ENCODE measurements at regions not wholly inside any gene's neighbourhood (a gene's known extent, or its start where the extent isn't known, plus 50 kb on each side); places are given as distances from the start of the nearest gene placed in this dataset.

DNA sequence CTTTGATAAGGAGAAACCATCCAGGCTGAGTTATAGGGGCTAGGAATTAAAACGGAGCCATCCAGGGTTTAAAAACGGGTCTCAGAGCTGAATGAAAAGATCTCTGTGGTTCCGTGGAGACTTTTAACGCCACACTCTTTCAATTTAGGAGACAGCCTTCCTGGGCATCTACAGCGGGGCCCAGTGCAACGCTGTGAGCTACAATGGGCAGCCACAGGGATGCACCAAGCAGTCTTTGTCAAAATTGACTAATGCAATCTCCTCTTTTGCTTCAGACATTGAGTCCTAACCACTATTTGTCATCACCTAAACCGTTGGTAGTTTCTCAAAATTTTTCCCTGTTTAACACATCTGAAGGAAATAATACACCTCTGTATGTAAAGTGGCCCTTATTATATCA, 96.6 kb upstream of the ABCA1 start:
- no peak for DNase-seq

GRCh38 chr9:105026451-105026850, 98.5 kb upstream of the ABCA1 start:
- peak; percentile 24 for DNase-seq

DNA sequence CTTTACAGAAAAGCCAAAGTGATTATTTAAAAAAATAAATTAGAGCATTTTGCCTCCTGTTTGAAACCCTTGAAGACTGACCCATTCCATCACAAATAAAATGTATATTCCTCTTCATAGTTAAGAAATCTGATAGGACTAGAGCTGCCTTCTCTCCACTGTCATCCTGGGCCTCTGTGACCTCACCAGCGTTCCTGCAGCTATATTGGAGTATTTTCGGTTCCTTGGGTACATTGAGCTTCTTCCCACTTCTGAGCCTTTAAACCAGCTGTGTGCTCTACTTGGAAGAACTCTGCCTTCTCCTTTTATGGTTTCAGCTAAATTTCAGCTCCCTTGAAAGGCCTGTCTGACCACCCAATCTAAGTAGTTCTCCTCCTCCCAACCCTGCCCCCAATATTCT, 99.1 kb upstream of the ABCA1 start:
- no peak for DNase-seq

DNA sequence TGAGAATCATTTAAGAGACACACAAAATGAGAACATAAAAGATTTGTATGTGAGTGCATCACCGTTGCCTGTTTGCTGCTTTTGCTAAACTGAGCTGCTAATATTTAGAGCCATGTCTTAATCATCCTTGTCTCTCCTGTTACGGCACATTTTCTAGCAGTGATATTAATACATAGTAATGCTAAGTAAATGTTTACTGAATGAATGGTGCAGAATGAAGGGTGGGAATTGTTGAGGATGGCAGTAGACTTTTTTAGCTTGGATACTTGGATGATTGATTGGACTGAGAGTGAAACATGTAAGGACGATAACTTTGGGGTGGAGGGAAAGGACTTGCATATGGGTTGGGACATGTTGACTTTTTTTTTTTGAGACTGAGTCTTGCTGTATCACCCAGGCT, 102.3 kb upstream of the ABCA1 start:
- no peak for DNase-seq

GRCh38 chr9:105037139-105037538, 109.2 kb upstream of the ABCA1 start:
- DNase-seq = no peak

DNA sequence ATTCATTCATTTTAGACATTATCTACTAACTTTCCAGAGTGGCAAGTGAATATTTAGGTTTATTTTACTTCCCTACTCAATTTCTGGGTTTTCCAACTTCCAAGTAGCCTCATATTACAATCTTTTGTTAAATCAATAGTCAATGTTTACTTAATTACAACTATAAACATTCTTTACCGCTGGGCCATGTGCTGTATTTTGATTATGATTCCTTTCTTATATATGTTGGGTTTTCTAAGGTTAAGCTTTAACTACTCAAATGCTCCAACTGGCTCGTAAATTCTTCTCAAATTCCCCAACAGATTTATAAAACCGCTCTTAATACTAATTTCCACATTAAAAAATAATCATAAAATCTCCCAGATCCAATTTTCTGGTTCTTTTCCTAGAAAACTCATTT, 110.1 kb upstream of the ABCA1 start:
- DNase-seq = peak; percentile 9

DNA sequence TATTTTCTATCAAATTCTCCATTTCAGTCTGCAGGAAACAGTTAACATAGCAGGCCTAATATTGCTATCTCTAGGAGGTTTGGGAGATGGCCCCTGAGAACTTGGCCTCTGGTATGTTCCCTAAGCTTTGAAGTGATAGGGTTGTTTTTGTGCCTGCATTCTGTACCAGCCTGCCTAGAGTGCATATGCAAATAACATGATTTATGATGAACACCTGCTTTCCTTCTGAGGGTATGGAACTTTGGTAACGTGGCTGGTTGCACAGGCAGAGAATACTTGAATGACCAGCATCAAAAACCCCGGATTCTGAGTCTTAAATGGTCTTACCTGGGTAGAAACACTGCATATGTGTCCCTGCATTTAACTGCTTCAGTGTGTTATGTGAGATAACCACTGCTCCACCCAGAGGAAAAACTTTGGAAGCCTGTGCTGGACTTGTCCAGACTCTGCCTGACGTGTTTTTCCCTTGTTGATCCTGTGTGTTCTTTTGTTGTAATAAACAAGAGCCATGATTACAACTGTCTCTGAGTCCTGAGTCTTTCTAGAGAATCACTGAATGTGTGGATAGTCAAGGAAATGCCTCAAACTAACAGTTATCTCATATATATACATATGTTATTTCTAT, 111.3 kb upstream of the ABCA1 start:
- no peak for DNase-seq

DNA sequence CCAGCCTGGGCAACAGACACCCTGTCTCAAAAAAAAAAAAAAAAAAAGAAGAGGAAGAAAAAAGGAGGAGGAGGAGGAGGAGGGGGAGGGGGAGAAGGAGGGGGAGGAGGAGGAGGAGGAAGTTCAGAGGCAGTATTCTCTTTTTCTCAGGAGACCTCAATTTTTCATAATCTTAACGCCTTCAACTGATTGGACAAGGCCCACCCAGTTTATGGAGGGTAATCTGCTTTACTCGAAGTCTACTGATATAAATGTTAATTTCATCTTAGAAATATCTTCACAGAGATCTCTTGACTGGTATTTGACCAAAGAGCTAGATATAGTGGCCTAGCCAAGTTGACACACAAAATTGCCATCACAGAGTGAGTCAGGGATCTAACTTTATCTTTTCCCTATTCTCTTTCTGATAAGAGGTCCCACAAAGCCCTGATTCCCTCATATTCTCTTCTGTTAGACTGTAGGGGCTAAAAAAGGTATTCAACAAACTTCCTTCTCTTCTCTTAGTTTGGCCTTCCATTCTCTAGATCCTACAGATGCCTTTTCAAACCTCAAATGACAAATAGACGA, 115.5 kb upstream of the ABCA1 start:
- no peak for DNase-seq

DNA sequence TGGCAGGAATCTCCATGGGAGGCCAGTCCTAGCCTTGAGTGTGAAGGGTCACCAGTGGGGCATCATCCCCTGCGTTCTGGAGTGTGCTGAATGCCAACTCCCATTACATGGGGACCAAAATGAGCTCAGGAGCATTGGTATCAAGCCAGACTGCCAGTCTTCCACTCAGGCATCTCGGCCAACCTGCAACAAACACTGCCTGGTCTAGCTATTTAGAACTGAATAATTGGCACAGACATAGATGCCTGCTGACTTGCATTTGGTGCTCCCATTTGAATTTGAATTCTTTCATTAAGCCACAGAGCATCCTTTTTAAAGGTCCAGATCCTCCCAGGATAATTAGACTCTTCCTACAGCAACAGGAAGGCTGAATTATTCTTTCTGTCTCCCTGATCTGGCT, 116.6 kb upstream of the ABCA1 start:
- DNase-seq = no peak

DNA sequence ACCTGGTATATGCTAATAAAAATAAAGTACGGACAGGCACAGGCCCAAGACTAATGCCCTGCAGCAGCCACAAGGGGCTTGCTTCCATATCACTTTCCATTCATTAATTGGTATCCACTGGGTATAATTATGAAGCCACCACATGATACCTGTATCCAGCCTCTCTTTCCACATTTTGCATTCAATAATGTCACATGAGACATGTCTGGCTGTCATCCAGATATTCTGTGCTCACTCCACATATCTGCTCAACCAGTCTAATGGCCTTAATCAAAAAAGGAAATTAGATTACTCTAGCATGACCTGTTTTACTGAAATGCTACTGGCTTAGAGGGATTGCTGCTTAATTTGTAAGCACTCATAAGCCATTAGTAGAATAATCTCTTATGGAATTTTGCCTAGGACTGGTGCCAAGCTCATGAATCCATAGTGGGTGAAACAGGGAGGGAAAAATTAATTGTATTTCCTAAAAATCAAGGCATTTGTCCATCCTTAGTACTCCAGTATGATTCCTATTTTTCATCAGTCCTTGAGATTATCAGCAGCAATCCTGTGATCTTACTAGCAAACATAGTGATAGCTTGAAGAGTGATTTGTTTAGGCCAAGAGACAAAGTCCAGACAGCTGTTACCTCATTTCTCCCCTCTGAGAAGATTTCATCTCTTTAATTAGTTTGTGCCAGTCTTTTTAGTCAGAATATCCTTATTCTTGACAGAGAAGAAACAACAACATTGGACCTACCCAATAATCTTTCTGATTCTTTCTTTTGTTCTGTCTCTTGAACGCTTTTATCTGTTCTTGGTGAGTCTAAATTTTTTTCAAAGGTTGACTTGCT, 119.2 kb upstream of the ABCA1 start:
- no peak for DNase-seq

DNA sequence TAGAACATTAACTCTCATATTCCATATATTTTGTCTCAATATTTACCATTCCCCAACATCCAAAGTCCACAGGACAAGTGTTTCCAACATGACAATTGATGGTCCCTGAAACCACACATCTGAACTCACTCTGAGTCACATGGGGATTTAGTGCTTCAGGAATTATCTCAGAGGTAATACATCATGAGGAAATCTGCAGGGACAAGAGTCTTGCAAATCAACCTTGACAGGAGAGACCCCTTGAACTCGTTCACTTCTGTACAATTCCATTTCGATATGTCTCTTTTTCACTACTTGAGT, 119.7 kb upstream of the ABCA1 start:
- no peak for DNase-seq

DNA sequence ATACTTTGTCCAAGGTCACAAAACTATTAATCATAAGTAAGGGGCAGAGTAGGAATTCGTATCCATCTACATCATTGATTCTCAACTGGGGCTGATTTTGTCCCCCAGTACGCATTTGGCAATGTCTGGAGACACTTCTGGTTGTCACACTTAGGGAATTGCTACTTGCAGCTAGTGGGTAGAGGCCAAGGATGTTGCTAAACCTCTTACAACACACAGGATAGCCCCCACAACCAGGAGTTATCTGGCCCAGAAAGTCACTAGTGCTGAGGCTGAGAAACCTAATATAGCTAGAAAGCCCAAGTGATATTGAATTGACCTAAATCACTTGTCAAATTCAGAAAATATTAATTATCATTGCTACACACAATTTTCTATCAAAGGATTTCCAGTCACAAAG, 120.4 kb upstream of the ABCA1 start:
- no peak for DNase-seq

- DNase-seq = peak; percentile 49
Measured at GRCh38 chr9:105050296-105050695, 122.3 kb upstream of the ABCA1 start.

DNA sequence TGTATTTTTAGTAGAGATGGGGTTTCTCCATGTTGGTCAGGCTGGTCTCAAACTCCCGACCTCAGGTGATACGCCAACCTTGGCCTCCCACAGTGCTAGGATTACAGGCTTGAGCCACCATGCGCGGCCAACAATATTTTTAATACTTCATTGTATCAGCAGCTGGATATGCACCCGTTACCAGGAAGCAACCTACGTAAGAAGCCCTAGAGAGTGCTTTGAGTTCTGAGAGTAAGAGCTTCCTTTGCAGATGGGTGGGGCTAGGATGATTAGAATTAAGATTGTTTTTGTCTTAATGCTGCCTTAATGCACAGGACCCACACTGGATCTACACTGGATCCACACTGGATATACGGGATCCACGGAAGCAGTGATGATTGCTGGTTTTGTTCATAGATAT, 123.9 kb upstream of the ABCA1 start:
- DNase-seq = no peak

DNA sequence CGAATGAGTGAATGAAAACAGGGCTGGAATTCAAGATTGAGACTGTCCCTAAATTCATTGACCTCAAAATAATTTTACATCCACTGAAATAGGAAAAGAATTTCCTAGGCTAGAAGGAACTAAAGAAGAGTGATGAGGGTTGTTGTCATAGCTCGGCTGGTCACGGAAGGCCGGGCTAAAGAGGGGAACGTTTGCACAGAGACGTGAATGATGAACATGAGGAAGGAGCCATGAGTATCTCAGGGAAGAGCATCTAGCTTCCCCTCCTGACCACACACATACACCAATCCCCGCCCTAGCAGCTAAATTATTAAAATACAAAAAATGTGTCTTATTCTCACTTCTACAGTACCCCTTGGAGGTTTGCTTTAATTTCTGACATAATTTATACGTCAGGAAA, 124.4 kb upstream of the ABCA1 start:
- no peak for DNase-seq

GRCh38 chr9:105053209-105053652, 125.3 kb upstream of the ABCA1 start:
- DNase-seq = peak; percentile 86

GRCh38 chr9:105054491-105054890, 126.5 kb upstream of the ABCA1 start:
- DNase-seq = peak; percentile 84

DNA sequence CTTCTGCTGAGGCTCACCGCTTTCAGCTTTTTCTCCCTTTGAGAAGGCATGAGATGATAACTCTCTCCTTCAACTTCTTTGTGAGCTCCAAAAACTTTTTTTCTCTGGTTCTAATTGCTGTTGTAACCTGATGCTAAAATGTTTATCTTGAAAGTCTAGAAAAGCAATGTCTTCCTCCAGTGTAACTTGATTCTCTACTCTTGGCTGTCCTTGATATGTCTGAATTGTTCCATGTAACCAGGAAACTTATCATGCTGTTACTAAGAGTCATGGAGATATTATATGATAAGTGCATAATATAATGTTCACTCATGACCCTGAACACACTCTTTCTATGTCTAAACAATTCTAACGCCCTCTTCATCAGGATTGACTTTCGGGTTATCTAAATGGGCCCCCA, 128.0 kb upstream of the ABCA1 start:
- DNase-seq = no peak

GRCh38 chr9:105057551-105057950, 129.6 kb upstream of the ABCA1 start:
- DNase-seq = no peak

GRCh38 chr9:105059252-105059651, 131.3 kb upstream of the ABCA1 start:
- no peak for DNase-seq

DNA sequence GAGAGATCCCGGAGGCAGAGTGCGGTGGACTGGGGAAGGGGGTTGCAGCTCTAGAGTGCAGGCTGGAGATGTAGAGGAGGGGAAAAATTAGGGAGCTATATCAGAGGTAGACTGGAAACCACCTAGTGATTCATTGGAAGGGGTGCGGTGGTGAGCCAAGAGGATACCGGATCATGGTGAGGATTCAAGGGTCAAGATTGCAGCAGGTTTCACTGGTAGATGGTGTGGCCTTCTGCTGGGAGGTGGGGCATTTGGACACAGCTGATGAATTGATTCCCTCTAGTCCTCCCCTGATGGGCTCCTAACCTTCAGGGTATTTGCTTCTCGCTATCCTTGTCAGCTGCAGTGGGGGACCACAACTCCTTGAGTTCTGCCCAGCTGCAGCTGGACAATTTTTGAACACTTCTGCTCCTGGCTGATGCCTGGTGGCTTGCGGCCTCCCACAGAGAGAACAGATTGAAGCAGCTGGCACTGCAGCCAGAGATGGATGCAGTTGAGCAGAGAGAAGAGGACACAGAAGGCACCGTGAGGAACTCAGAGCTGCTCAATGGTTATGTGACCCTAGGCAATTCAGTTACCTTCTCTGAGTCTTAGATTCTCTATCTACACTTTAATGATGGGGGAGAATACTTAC, 134.4 kb upstream of the ABCA1 start:
- DNase-seq = no peak

DNA sequence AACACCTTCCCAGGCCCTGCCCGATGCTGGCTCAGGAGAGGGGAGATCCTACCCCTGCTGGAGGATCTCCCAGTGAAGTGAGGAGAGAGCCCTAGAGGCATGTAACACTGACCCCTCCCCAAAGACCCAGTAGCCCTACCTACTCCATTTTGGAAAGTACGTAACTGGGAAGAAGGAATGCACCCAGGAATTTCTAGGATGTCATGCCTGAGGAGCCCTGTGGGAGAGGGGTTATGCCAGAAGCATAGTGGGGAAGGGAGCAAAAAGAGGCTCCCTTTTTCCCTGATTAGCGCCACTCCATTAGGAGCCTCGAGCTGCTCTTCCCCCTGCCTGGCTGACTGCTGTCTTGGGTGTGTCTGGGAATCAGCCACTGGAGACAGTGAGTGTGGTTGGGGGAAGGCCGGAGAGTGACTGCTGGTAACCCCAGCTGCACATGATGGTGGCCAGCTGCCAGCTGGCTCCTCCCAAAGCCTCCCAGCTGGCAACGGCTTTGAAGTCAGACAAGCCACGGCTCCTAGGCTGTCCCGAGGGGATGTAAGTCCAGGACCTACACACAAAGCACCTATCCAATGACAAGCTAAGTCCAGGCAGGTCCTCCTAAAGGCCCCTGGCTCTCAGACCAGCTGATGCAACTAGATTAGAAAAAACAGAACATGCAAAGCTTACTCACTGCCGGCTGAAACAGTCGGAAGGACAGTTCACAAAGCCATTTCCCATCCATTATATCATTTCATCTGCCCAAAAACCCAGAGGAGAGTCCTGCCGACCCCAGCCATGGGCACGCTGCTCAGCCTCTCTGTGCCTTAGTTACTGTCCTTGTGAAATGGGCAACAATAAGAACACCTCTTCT, 136.5 kb upstream of the ABCA1 start:
- peak; percentile 97 for DNase-seq
